Naive thymus-derived CD8-positive, alpha-beta T cell (primary cell): ENCODE measurements at regions not wholly inside any gene's neighbourhood (a gene's known extent, or its start where the extent isn't known, plus 50 kb on each side); places are given as distances from the start of the nearest gene placed in this dataset.

ENCODE experiments used
- ATAC-seq, 2 donors: fragments of 150-1000 bp; cut with Tn5 transposase in 1 of 2; sonication (Bioruptor Pico), chemical (Tn5 transposase) in 1 of 2; 1 replicate in 1 of 2; 2 replicates in 1 of 2; pipeline ENCODE4 v1.10.0; 2021; ENCODE audit warnings: mild to moderate bottlenecking in 2 of 2, moderate library complexity in 2 of 2
- POLR2A ChIA-PET: fragments of 350-600 bp; sonication (Branson Sonifier 250); formaldehyde crosslinking; loops from one replicate; lab custom pipeline; 2021; ENCODE audit warnings: antibody characterized with exemption; lab: Charles Lee
- DNase-seq, 10 donors: peaks; one replicate each; pipeline versions ENCODE4 v3.0.0 to v3.0.0-alpha.2; 2020 to 2022
- H3K27ac Mint-ChIP-seq, 10 donors: one replicate each; pipeline ENCODE4 v1.8.0; 2020 to 2022; ENCODE audit warnings: mild to moderate bottlenecking in 10 of 10, mixed read lengths in 10 of 10, moderate library complexity in 4 of 10, inconsistent platforms in 1 of 10
- H3K27me3 Mint-ChIP-seq, 5 donors: one replicate each; pipeline ENCODE4 v1.8.0; 2021 to 2022; ENCODE audit warnings: mixed read lengths in 5 of 5
- H3K36me3 Mint-ChIP-seq, 3 donors: one replicate each; pipeline ENCODE4 v1.8.0; 2020 to 2022; ENCODE audit warnings: mixed read lengths in 3 of 3, mild to moderate bottlenecking in 2 of 3, inconsistent platforms in 1 of 3
- H3K4me1 Mint-ChIP-seq, 4 donors: one replicate each; pipeline ENCODE4 v1.8.0; 2021 to 2022; ENCODE audit warnings: mixed read lengths in 4 of 4
- H3K4me3 Mint-ChIP-seq, 10 donors: one replicate each; pipeline ENCODE4 v1.8.0; 2020 to 2022; ENCODE audit warnings: mild to moderate bottlenecking in 10 of 10, mixed read lengths in 10 of 10, moderate library complexity in 6 of 10, inconsistent platforms in 1 of 10
- H3K9me3 Mint-ChIP-seq, 9 donors: one replicate each; pipeline ENCODE4 v1.8.0; 2020 to 2022; ENCODE audit warnings: mixed read lengths in 9 of 9, mild to moderate bottlenecking in 3 of 9, inconsistent platforms in 1 of 9, moderate library complexity in 1 of 9

DNA sequence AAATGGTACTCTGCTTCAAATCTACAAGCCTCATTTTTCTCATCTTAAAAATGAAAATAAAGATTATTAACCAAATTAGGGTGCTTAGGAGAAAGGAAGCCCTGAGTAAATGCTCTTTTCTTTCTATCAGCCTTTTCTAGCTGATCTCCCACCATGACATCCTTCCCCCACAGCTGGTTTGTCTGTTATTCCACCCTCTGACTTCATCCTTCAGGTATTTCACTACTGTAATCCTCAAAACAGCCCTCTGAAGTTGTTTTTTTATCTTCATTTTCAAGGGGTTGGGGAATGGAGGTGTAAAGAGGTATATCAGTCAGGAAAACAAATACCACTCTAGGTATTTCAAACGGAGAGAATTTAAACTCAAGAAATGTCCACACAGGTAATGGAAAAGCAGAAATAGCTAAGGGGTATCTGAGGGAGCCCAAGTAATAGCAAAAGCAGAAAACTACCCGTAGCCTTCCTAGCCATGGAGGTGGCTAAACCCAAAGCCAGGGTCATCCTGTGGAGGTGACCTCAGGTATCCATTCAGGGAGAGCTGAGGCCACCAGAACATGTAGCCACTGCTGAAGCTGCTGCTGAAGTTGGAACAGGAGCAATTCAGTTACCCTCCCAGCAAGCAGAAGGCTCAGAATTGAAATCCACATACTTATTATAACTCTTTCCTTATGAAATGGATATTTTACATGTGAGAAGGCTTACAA is 990.9 kb upstream of the ACVR2A start:
- no peaks in the 10 kb centered on the region for H3K36me3 Mint-ChIP-seq
- H3K27me3 Mint-ChIP-seq, result peaks cover 0 to 1% (median 0%) of the 10 kb centered on the region in 5 donors
- POLR2A ChIA-PET, result no interaction called here
- no peaks in the 10 kb centered on the region for H3K4me1 Mint-ChIP-seq
- peaks cover 0 to 15% (median 4%) of the 10 kb centered on the region in 9 donors for H3K9me3 Mint-ChIP-seq
- no peak overlapping the region for H3K27ac Mint-ChIP-seq
- no peak overlapping the region for H3K4me3 Mint-ChIP-seq
- ATAC-seq, result no peak
- no peak for DNase-seq

DNA sequence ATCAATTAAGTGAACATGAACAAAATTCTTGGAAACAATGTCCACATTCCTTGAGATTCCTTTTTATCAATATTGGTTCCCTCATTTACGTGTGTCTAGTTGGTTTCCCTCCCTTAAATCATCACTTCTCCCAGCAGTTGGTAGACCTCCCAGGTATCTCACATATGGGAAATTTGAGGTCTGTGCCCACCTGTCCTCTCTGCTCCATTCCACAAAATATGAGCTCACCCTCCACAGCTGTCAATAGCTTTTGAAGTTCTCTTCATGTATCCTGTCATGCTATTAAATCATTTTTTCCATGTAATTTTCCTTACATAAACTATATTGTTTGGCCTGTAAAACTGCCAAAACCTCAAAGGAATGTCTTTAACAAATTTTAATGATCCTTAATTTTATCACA is 992.2 kb upstream of the ACVR2A start:
- ATAC-seq (no peak), DNase-seq (no peak)
- Mint-ChIP-seq H3K4me1 (no peaks in the 10 kb centered on the region), H3K36me3 (no peaks in the 10 kb centered on the region), H3K27me3 (peaks cover 0 to 1% (median 0%) of the 10 kb centered on the region in 5 donors), H3K27ac (no peak overlapping the region), H3K9me3 (peaks cover 0 to 9% (median 0%) of the 10 kb centered on the region in 9 donors), H3K4me3 (no peak overlapping the region)
- POLR2A ChIA-PET, result no interaction called here

DNA sequence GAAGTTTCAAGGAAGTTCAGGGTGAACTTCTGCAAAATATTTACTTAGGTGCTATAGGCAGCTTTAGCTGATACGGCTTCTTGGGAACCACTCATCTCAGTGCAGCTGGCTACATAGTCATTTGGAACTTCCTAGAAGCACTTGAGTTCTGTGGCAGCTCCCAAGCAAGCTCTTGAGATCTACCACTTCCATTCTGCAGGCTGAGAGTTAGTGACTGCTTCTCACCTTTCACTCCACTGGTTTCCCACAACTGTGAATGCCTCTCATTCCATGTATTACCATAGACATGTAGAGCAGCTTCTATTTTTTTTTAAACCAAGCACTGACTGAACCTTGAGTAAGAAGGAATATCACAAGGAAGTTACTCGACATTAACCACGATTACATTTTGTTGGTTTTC is 994.1 kb upstream of the ACVR2A start:
- no peak for ATAC-seq
- no peaks in the 10 kb centered on the region for H3K36me3 Mint-ChIP-seq
- POLR2A ChIA-PET, result no interaction called here

DNA sequence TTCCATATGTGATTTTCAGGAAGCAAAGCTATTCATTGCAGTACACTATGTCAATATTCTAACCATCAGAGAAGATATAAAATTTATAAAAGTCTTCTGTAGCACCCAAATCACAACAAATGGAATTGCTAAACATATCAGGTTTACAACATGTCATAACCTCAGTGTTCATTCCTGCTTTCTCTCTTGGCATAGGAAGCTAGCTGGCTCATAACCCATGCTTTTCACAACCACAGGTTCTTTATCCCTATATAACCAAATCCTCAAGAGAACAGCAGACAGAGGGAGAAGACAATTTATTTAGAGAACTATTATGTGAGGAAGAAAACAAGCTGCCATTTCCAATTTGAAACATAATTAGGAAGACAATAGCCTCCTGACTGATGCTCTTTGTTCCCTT is 997.0 kb upstream of the ACVR2A start:
- H3K4me1 Mint-ChIP-seq, result no peaks in the 10 kb centered on the region
- H3K4me3 Mint-ChIP-seq, result no peak overlapping the region
- H3K27me3 Mint-ChIP-seq, result peaks cover 0 to 2% (median 0%) of the 10 kb centered on the region in 5 donors
- DNase-seq (no peak), ATAC-seq (no peak)
- peaks cover 0 to 14% (median 0%) of the 10 kb centered on the region in 9 donors for H3K9me3 Mint-ChIP-seq
- POLR2A ChIA-PET, result no interaction called here
- H3K36me3 Mint-ChIP-seq, result no peaks in the 10 kb centered on the region
- H3K27ac Mint-ChIP-seq, result no peak overlapping the region

More for the DNA sequence above, 994.1 kb upstream of the ACVR2A start:
- no peak overlapping the region for H3K4me3 Mint-ChIP-seq
- no peaks in the 10 kb centered on the region for H3K27me3 Mint-ChIP-seq
- H3K27ac Mint-ChIP-seq, result no peak overlapping the region
- no peak for DNase-seq
- H3K9me3 Mint-ChIP-seq, result peaks cover 0 to 12% (median 0%) of the 10 kb centered on the region in 9 donors
- no peaks in the 10 kb centered on the region for H3K4me1 Mint-ChIP-seq

DNA sequence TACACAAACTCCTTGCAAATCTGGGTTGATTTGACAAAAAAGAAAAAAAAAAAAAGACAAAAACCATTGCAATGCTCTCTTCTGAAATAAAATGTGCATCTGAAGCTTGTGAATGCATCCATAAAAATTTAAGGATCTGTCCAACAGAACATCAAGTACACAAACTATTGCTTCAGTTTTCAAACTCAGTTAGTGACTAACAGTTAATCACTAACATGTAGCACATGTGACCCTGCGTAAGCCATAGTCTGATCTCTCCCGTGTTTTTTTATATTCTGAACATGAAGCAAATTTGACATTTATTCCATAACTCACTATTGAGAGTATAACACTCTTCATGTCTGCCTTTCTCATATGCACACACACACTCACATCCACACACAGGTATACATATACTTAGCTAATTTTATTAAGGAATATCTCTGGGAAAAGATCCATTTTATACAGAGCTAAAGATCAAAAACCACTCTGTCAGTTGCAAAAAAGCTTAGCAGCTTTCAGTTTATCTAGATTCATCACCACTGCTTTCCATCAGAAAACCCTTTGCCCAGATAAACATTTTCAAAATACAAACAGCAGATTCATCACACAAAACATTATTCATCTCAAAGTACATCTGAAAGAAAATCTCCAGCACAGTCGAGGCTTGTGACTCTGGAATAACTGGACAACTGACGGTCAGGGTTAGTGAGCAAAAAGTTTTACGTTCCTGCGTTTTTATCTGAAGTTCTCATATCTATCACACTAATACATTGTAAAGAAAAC is 1000.4 kb upstream of the ACVR2A start:
- Mint-ChIP-seq H3K27me3 (peaks cover 0 to 3% (median 0%) of the 10 kb centered on the region in 5 donors), H3K36me3 (no peaks in the 10 kb centered on the region), H3K4me3 (no peak overlapping the region), H3K9me3 (peaks cover 0 to 11% (median 0%) of the 10 kb centered on the region in 9 donors), H3K27ac (no peak overlapping the region), H3K4me1 (no peaks in the 10 kb centered on the region)
- DNase-seq (no peak), ATAC-seq (no peak)
- POLR2A ChIA-PET, result no interaction called here

DNA sequence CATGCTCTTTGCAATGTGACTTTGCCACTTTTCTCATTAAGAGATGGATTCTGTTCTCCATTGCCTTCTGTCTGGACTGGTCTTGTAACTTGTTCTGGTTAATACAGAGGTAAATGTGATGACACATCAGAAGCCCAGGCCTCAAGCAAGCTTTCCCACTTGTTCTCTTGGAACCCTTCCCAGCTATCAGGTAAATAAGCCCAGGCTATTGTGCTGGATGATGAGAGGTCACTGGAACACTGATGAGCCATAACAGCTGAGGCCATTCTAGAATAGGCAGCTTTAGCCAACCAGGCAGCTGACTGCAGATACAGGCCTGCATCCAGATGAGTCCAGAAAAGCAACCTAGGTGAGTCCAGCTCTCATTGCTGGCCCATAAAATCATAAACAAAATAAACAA is 1007.0 kb upstream of the ACVR2A start:
- POLR2A ChIA-PET, result no interaction called here
- no peaks in the 10 kb centered on the region for H3K4me1 Mint-ChIP-seq
- peaks cover 0 to 3% (median 0%) of the 10 kb centered on the region in 5 donors for H3K27me3 Mint-ChIP-seq
- DNase-seq (no peak), ATAC-seq (no peak)
- H3K36me3 Mint-ChIP-seq, result no peaks in the 10 kb centered on the region
- no peak overlapping the region for H3K27ac Mint-ChIP-seq
- H3K4me3 Mint-ChIP-seq, result no peak overlapping the region
- peaks cover 0 to 15% (median 0%) of the 10 kb centered on the region in 9 donors for H3K9me3 Mint-ChIP-seq

DNA sequence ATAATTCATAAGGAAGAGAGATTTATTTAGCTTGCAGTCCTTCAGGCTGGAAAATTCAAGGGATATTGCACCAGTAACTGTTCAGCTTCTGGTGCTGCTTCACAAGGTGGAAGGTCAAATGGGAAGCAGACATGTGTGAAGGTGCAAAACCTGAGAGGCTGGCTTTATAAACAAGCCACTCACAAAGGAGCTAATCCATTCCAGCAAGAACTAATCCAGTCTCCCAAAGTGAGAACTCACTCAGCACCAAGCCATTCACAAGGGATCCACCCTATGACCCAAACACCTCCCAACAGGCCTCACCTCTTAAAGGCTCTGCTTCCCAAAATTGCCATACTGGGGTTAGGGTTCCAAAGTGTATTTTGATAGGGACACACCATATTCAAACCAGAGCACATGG is 1018.4 kb upstream of the ACVR2A start:
- ATAC-seq (no peak), DNase-seq (no peak)
- no peak overlapping the region for H3K4me3 Mint-ChIP-seq
- POLR2A ChIA-PET, result no interaction called here
- peaks cover 0 to 2% (median 0%) of the 10 kb centered on the region in 5 donors for H3K27me3 Mint-ChIP-seq
- H3K9me3 Mint-ChIP-seq, result peaks cover 0 to 11% (median 2%) of the 10 kb centered on the region in 9 donors
- no peak overlapping the region for H3K27ac Mint-ChIP-seq
- H3K36me3 Mint-ChIP-seq, result no peaks in the 10 kb centered on the region
- H3K4me1 Mint-ChIP-seq, result no peaks in the 10 kb centered on the region

DNA sequence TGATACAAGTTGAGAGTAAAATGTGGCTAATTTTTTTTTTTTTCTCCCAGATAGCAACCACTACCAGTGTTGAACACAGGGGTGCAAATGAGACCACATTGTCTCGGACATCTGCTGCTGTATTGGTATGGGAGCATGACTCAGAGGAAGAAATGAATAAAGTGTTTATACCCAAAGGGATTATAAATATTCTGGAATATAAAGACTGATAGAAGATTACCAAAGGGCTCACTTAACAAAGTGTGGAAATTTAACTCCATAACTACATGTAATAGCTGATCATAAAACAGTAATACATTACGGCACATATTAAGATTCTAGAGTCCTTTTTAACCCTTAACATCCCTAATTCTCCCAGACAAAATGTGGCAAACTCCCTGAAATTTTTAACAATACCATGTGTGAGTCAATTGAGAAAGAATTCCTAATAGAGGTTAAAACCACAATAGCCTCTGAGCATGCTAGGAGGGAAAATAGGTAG is 1023.0 kb upstream of the ACVR2A start:
- ATAC-seq (no peak), DNase-seq (no peak)
- Mint-ChIP-seq H3K4me3 (no peak overlapping the region), H3K36me3 (no peaks in the 10 kb centered on the region), H3K27ac (no peak overlapping the region), H3K9me3 (peaks cover 0 to 7% (median 2%) of the 10 kb centered on the region in 9 donors), H3K4me1 (no peaks in the 10 kb centered on the region), H3K27me3 (no peaks in the 10 kb centered on the region)
- POLR2A ChIA-PET, result no interaction called here

DNA sequence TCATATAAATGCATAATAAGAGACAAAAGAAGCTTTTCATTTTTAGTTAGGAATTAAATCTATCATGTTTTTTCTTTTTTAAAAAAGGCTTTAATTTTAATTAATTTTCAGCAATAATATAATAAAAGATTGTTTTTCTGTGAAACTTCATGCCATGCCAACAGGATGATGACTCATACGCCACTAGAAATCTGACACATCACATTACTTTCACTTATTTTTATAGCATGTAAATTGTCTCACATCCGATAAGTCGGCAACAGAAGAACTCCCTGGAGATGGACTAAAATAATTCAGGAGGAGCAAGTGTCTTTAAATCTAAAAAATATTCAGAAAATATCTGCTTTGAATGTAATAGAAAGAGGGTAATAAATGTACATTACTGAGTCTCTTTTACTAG is 1024.2 kb upstream of the ACVR2A start:
- DNase-seq (no peak), ATAC-seq (no peak)
- Mint-ChIP-seq H3K9me3 (peaks cover 0 to 7% (median 2%) of the 10 kb centered on the region in 9 donors), H3K4me1 (no peaks in the 10 kb centered on the region), H3K36me3 (no peaks in the 10 kb centered on the region), H3K4me3 (no peak overlapping the region), H3K27me3 (no peaks in the 10 kb centered on the region), H3K27ac (no peak overlapping the region)
- POLR2A ChIA-PET, result no interaction called here

DNA sequence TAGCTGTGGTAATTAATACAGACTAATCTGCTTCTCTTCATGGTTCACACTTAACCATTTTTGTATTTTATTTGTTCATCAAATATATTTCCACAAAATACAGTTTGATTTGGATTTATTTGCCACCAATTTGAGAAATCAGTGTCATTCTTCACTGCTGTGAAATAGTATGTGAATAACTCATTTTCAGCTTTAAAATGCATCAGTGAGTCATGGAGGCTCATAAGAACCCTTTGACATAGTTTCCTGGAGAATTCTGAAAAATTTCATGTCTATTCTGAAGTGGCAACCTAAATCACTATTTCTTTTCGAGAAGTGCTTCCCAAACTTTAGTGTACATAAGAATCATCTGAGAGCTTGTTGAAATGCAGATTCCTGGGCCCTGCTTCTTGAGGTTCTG is 1026.7 kb upstream of the ACVR2A start:
- no peaks in the 10 kb centered on the region for H3K36me3 Mint-ChIP-seq
- no peak for DNase-seq
- H3K4me1 Mint-ChIP-seq, result no peaks in the 10 kb centered on the region
- POLR2A ChIA-PET, result no interaction called here
- no peak for ATAC-seq
- H3K9me3 Mint-ChIP-seq, result peaks cover 0 to 8% (median 2%) of the 10 kb centered on the region in 9 donors
- H3K4me3 Mint-ChIP-seq, result no peak overlapping the region
- no peak overlapping the region for H3K27ac Mint-ChIP-seq
- H3K27me3 Mint-ChIP-seq, result no peaks in the 10 kb centered on the region

DNA sequence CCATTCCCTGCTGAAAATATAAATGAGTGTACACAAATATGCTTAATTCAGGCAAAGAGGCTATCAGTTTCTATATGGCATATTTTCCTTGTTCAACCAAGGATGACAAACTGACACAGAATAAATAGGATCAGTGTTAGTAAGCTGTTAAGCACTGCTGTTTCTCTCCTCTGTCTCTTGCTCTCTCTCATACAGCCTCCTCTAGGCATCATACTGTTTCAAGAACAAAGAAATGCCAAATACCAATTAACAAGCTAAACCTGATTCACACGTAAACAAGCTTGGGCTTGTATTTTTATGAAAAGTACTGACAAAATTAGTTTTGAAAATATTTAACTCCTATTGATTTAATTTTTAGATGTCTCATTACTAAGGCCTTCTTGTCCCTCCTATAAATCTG is 1027.2 kb upstream of the ACVR2A start:
- Mint-ChIP-seq H3K4me1 (no peaks in the 10 kb centered on the region), H3K9me3 (peaks cover 0 to 8% (median 2%) of the 10 kb centered on the region in 9 donors), H3K4me3 (no peak overlapping the region), H3K27me3 (no peaks in the 10 kb centered on the region), H3K36me3 (no peaks in the 10 kb centered on the region), H3K27ac (no peak overlapping the region)
- DNase-seq (no peak), ATAC-seq (no peak)
- POLR2A ChIA-PET, result no interaction called here

DNA sequence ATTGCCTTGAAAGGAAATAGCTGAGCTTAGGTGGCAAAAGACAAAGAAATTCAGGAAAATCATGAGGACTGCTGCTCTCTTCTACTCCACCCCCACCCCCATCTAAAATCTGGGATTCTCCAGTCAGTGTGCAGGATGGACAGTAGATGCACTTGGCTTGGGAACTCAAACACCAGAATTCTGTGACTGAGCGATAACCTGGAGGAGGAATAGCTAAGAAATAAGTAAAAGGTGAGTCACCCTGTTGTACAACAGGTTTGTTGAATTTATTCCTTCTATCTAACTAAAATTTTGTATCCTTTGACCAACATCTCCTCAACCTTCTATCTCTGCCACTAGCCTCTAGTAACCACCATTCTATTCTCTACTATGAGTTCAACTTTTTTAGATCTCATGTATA is 1029.9 kb upstream of the ACVR2A start:
- Mint-ChIP-seq H3K36me3 (no peaks in the 10 kb centered on the region), H3K4me1 (no peaks in the 10 kb centered on the region), H3K27ac (no peak overlapping the region), H3K4me3 (no peak overlapping the region), H3K27me3 (no peaks in the 10 kb centered on the region), H3K9me3 (peaks cover 3 to 27% (median 7%) of the 10 kb centered on the region in 9 donors)
- ATAC-seq (no peak), DNase-seq (no peak)
- POLR2A ChIA-PET, result no interaction called here

DNA sequence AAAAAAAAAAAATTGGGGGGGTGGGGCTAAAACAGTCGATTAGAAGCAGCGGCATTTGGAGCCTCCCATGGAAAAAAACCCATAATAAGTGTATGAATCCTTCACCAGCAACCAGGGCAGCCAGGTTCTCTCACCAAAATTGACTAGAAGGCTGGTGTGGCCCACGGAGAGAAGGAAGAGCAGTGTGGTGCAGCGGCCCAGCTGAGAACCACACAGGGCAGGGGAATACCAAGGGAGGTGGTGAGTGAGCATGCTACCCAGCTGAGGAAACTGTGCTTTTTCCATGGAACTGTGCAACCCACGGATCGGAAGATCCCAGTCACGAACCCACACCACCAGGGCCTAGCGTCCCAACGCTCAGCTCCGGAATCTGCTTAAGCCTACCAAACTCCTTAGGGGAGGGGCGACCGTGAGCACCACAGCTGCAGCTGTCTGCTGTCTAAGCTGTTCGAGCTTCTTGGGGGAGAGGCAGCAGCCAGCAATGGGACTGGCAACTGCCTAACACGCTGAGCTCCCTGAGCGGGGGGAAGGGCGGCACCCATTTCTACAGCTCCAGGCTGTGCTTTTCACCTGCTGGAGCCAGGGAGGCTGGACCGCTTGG is 1037.2 kb upstream of the ACVR2A start:
- H3K27me3 Mint-ChIP-seq, result peaks cover 0 to 9% (median 0%) of the 10 kb centered on the region in 5 donors

More for the DNA sequence above, 1037.2 kb upstream of the ACVR2A start:
- Mint-ChIP-seq H3K27ac (no peak overlapping the region), H3K36me3 (no peaks in the 10 kb centered on the region), H3K9me3 (peaks cover 0 to 36% (median 7%) of the 10 kb centered on the region in 9 donors), H3K4me3 (no peak overlapping the region), H3K4me1 (no peaks in the 10 kb centered on the region)
- POLR2A ChIA-PET, result no interaction called here
- DNase-seq (no peak), ATAC-seq (no peak)
